Activated effector memory CD4-positive, alpha-beta T cell treated with Interleukin-2 at 50 U/mL for 16 hours (primary cell): ENCODE measurements at regions not wholly inside any gene's neighbourhood (a gene's known extent, or its start where the extent isn't known, plus 50 kb on each side); places are given as distances from the start of the nearest gene placed in this dataset.
"Not testable (repeated sequence)": the region's sequence is repeated elsewhere in the genome, so short reads cannot be mapped to it uniquely, and the experiment has no call there.

Source experiments
- DNase-seq: peaks from one replicate; pipeline ENCODE4 v3.0.0-alpha.2; 2020

DNA sequence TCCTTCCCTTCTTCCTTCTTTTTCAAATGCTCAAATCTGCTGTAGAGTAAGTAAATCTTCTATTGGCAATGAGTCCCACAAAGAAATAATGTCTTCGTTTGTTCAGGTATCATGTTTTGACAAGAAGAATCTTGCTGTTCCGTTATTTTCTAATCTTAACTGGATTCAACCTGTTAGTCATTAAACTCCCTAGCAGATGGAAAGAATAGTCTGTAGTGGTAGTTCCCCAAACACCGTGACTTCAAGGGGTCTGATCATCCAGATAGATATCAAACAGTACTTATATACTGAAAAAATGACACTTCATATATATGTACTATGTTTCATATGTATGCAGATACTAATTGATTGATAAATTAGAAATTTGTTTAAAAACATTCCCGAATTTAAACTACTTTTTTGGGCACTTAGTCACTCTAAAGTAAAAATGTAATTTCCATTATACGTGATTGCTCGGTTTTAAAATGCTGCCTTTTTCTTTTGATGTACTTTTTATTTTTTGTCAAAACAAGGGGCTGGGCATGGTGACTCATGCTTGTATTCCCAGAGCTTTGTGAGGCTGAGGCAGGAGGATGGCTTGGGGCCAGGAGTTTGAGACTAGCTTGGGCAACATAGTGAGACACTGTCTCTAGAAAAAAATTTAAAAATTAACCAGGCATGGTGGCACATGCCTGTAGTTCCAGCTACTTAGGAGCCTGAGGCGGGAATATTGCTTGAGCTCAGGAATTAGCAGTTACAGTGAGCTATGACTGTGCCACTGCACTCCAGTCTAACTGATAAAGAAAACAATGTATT is 335.7 kb upstream of the SNX7 start:
- no peak for DNase-seq

DNA sequence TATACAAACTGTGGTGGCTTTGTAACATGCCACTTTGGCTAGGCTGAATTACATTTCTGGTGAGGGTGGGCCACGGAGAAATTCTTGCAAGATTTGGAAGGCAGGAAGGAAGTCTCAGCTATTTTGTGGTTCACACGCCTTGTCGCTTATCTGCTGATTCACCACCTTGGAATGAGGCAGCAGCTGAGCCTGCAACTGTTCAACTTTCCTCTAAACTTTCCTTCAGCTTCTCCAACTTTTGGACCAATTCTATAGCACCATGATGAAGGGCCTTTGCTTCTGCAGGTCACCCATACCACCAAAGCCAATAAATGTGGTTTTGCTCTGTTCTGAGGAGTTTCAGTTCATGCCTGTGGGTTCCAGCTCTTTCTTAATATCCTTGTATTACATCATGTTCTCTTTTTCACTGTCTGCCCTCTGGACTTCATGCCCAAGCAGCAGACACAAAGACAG is 337.6 kb upstream of the SNX7 start:
- no peak for DNase-seq

DNA sequence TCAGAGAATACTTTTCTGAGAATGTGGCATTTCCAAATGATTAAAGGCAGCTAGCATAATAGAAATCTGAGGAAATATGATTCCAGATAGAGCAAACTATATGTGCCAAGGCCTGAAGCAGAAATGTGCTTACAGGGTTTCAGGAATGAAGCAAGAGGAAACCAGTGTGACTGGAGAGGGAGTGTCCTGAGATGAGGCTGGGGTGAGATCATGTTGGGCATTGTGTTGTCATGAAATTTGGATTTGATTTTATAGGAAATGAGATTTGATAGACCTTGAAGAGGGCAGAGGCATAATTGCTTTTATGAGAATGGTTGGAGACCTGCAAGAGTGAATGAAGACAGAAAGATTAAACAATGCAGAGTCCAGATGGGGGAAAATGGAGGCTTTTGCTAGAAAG is 338.1 kb upstream of the SNX7 start:
- DNase-seq: no peak

DNA sequence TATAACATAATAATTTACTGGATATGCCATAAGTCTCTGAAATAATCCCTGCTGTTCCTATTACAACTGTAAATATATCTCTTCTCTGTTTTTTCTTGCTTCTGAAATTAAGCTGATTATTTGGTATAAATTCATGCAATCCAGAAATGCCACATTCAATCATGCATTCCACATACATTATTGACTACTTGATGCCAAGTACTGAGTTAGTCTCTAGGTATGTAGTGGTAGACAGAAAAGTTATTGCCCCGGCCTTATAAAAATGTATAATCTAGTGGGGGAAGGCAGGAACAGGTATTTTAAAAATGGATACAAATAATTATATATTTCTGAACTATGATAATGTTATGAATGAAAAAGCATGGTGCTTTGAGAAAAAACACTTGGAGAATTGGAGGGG is 338.6 kb upstream of the SNX7 start:
- DNase-seq: no peak

DNA sequence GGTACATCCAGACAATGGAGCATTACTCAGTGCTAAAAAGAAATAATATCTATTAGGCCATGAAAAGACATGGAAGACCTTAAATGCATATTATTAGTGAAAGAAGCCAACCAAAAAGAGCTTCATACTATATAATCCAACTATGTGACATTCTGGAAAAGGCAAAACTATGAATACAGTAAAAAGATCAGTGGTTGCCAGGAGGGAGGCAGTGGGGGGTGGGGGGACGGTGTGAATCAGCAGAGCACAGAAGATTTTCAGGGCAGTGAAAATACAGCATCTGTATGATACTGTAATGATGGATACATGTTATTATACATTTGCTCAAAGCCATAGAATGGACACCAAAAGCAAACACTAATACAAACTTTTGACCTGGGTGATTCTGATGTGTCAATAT is 339.4 kb upstream of the SNX7 start:
- no peak for DNase-seq

DNA sequence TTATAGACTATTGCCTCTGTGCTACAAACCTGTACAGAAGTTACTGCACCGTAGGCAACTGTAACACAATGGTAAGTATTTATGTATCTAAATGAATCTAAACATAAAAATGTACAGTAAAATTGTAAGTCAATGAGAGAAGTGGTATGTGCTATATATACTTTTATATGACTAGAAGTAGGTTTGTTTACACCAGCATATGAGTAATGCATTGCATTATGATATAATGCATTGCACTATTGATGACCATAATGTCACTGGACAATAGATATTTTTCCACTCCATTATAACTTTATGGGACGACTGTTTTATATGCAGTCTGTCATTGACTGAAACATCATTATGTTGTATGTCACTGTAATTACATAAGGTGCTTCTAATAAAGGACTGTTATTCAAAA is 340.3 kb upstream of the SNX7 start:
- DNase-seq: no peak

DNA sequence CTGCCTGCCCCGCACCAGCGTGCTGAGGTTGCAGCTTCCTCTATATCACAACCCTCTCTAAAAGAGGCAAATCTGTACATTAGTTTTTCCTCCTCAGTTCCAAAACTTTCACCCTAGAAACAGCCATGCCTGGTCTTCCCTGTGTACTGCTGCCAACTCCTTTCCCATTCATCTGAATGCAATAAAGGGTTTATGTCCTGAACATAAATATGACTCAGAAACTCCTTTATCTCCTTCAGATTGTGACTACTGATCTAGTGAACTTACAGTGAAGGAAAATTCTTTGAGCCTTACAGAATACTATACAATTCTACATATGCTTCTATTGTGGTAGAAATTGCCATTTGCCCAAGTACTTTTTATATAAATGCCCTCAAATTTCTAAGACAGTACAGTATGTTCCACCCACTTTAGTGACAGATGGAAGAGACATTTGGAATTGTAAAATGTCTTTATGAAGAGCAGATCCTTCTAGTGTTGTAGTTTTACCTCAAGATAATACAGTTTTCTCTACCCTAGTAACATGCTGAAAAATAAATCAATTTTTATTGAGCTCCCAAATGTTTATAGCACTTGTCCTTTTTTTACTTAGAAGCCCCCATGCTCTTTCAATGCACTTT is 345.1 kb upstream of the SNX7 start:
- no peak for DNase-seq

DNA sequence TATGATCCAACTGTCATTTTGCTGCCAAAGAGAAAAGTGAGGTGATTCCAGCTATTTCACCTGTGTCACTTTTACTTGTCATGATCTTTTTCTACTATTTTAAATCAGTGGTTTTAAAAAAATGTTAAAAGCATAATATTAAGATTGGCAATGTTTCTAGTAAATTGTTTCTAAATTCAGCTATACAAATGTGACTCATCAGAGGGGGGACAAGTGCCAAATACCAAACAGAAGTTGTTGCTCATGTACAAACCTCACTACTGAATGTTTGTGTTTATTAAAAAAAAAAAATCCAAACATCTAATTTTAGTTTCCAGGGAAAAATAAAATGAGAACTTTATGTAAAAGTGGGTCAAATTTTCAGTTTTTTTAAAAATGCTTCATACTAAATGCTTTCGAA is 346.2 kb upstream of the SNX7 start:
- DNase-seq: no peak

DNA sequence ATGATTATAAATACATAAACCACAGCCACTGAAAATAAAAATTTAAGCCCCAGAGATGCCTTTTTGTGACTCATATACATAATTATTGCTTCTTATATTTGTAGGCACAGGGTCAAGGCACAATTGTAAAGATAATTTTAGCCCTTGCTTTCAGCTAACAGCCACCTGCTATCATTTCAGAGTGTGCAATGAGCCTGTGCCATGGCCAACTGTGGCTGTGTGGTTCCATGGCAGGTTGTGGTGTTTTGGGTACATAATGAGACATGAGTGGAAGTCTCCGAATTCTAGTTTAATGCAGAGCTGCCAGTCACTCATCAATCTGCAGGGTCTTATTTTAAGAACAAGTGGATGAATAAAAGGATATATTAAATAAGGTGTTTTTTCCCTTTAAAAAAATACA is 346.9 kb upstream of the SNX7 start:
- DNase-seq: no peak

DNA sequence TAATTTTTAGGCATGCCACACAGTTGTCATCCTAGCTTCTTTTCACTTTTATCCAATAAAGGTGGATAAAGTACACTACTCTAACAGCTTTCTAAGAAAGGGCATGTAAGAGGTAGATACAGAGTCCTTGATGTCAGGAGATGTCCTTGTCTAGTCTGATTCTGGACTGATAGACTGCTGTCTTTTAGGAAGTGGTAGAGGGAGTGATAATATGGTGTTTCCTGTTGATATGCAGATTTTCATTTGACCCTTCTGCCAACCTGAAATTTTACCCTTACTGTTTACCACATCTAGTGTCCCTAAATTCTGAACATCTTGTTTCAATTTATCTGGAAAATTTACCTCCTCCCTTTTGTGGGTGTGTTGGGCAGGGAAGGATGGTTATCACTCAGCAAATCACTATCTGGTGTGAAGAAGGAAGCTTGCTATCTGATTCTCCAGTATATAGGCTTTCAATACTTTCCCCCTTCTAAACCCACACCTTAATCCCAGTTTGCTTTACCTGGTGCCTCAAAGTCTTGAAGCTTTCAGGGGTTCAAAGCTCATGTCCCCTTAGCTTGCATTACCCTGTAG is 354.9 kb upstream of the SNX7 start:
- DNase-seq: no peak

DNA sequence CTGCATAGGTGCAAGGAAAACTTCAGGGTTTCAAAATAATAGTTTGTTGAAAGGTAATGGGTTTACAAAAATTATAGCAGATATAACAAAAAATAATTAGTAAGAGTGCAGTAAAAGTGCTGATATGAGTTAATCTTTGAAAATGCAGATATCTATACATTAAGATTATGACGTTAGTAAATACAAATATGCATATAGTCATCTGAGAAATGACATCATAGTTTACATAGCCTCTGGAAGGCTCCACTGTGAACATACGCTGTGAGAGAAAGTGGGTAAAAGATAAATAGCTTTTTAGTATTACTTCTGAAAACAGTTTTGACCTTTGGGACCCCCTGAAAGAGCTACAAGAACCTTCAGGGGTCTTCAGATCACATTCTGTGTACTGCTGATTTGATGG is 356.2 kb upstream of the SNX7 start:
- DNase-seq: no peak

DNA sequence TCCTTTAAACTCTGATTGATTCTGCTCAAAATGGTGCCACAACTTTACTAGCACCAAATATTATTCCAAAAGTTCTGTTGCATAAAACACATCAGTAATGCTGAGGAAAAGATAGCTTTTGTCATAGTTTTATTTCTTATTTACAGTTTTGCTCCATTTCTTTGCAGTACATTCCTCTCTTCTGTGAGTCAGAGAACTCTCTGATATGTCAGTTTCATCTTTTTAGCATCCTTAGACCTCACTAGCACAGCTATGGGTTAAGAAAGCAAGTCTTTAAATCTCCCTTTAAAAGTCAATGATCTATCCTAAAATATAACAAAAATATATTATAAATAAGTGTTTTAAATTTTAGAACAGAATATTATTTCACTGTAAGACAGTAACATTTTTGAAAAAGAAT is 356.6 kb upstream of the SNX7 start:
- no peak for DNase-seq

DNA sequence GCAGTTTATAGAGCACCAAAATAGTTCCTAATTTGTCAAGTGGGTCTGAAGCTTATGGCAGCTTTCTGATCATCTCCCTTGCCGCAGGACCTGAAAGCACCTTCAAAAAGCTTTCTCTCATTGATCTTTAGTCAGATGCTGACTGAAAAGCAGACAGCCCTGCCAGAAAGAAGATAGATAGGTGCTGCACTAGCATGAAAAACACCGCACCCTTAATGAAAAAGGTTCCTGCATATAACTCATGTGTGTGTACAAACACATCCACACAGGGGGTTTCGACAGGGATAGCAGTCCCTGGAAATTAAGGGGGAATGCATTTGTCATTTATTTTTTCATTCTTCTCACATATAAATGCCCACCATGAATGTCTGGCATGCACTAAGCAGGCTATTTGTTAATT is 361.7 kb upstream of the SNX7 start:
- no peak for DNase-seq

DNA sequence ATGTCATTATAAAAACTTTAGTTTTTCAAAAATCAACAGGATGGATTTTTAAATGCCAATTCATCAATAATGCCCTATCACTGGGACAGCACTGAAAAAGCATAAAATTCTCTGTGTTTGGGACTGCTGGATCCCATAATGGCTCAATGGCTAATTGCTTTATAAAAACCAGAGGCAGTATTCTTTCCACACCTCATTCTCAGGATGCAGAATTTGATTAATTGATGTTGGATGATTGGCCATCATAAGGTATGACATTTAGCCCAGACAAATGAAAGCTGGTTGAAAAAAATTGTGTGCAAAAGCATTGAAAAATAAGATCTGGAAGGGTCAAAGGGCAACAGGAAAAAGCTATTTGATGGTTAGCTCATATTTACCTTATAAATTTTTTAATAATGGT is 362.2 kb upstream of the SNX7 start:
- no peak for DNase-seq

DNA sequence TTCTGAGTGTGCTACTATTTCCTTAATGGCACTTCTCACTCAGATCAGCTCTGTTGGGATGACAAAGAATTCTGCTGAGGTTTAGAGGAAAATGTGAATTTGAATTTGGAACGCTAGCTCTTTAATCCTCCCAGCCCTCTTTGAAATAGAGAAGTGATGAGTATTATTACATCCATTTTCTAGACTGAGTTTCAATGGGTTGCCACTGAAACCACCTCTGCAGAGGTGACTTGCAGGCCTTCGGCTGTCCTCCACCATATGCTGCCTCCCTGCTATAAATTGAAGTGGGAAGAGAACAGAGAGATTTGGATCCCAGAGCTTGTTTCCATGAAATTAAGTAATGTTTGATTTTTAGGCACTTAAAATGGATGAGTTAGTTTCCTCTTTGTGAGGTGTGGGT is 363.2 kb upstream of the SNX7 start:
- no peak for DNase-seq

DNA sequence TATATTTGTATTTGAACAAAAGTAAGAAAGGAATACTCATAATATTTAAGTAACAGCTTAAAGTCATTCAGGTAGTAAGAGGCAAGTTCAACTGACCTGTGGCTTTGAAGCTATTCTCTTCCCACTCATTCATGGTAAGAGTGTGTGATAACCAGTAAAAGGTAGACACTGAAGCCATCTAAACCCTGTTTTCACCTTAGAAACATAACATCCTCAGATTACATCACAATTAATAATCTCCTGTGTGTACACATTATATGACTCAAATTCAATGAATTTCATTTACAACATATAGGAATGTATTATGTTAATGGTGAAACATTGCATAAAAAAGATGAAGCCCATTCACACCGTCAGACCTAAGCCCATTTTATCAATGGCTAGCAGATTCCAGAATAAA is 364.8 kb upstream of the SNX7 start:
- DNase-seq: no peak

DNA sequence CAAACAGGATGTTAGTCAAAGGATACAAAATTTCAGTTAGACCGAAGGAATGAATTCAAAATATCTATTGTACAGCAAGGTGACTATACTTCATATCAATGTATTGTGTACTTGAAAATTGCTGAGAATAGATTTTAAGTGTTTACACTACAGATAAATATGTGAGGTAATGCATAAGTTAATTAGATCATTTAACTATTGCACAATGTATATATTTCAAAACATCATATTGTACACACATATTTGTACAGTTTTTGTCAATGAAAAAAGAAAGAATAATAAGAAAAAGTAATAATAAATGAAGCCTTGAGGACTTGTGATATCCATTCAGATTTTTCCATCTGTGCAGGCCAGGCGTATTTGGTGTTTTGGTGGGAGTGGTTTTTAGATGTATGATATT is 367.4 kb upstream of the SNX7 start:
- no peak for DNase-seq

DNA sequence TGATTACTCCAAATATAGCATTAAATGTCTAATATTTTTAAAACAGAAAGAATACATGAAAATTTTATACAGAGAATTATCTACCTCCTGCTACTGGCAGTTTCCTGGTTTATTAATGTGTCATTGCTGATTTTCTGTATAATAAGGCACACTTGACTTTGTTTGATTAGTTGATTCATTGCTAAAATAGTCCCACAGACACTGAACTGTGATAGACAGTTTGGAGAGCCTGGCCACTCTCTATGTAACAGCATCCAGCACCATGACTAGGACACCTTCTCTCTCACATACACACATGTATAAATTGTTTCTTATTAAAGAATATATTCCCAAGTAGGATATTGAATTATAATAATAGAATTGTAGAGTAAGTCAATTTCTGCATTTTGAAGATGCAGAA is 368.5 kb upstream of the SNX7 start:
- DNase-seq: no peak

DNA sequence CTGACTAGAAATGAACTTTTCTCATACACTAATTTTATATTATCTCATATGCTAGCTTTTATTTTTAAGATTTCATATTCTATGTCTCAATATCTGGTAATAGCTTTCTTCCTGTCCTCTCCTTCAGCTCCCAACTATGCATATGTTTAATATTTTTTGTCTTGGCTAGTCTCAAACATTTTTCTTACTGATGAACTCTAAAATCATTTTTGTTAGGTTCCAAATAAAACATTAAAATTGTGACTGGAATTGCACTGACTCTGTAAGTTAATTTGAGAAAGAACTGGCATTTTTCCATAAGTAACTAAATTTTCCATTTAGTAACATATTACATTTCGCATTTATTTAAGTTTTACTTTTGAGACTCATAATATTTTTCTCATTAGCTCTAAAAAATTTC is 368.5 kb upstream of the DPYD start:
- DNase-seq: no peak

DNA sequence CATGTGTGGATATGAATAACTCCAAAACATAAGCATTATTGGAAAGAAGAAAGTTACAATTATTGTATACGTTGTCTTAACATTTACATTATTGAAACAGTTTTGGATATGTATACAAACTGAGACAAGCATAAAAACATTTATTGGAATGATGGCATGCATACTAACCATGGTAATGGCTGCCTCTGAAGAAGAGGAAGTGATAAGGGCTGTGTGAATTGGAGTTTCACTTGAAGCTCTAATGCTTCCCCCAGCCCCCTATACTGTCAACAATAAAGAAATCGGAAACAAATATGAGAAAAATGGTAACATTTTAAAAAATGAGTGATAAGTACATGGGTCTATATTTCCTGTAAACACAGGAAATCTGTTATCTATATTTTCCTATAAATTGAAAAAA is 367.7 kb upstream of the DPYD start:
- no peak for DNase-seq

DNA sequence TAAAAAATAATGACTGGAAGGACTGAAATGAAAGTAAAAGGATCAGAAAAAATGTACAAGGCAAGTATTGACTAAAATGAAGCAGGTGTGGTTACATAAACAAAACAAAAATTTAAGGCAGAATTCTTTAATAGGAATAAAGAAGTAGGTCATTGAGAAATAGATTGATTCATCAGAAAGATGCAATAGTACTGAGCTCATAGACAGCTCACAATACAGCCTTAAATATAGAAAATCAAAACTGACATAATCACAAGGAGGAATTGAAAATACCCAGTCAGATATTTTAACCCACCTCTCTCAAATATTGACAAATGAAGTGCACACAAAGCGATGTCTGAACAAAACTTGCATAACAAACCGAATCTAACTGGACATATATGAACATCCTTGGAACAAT is 366.8 kb upstream of the DPYD start:
- no peak for DNase-seq

DNA sequence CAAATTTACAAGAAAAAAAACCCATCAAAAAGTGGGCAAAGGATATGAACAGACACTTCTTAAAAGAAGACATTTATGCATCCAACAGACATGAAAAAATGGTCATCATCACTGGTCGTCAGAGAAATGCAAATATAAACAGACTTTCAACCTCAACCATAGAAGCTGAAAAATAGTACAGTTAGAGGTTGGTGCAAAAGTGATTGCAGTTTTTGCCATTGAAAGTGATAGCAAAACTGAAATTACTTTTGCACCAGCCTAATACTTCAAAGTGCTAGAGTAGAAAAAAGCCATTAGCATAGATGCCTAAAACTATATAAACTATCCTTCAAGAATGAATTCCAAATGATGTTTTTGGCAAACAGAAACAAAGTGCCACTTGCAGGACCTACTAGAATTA is 365.8 kb upstream of the DPYD start:
- no peak for DNase-seq

DNA sequence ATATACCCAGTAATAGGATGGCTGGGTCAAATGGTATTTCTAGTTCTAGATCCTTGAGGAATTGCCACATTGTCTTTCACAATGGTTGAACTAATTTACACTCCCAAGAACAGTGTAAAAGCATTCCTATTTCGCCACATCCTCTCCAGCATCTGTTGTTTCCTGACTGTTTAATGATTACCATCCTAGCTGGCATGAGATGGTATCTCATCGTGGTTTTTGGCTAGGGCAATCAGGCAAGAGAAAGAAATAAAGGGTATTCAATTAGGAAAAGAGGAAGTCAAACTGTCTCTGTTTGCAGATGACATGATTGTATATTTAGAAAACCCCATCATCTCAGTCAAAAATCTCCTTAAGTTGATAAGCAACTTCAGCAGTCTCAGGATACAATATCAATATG is 364.5 kb upstream of the DPYD start:
- not testable (repeated sequence) for DNase-seq

DNA sequence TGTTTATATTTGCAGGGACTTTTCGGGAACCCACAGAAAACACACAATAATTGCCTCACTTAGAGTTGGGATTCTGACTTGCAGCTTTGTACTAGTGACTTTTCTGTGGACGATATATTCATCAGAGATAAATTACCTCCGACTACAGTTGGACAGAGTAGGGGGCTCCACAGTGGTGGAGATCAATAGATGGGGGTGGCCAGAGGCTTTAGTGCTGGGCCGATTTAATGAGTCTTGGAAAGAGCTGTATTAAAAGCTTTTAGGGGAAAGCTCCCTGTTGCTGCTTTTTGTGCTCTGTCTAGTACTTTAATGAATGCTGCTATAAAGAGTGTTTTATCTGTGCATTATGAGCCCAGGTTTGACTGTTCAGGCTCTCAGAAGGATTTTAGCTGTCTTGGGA is 359.2 kb upstream of the DPYD start:
- no peak for DNase-seq

DNA sequence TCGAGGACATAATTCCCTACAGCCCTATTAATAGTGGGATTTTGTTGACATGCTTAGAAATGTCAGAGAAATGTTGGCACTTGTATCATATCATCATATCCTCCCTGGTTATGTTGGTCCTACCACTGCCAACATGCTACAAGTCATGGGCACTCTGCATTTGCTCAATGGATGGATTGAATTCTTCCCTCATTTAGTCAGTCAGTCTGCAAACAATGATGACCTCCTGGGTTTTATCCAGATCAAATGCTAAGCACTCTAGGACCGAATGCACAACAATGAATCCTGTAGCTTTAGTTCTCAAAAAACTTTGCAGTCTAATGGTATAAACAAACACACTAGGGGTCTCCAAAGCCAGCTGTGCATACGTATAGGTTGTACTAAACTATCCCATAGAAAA is 357.2 kb upstream of the DPYD start:
- DNase-seq: no peak
